ENCODE measurements at regions not wholly inside any gene's neighbourhood (a gene's known extent, or its start where the extent isn't known, plus 50 kb on each side); places are given as distances from the start of the nearest gene placed in this dataset.

DNA sequence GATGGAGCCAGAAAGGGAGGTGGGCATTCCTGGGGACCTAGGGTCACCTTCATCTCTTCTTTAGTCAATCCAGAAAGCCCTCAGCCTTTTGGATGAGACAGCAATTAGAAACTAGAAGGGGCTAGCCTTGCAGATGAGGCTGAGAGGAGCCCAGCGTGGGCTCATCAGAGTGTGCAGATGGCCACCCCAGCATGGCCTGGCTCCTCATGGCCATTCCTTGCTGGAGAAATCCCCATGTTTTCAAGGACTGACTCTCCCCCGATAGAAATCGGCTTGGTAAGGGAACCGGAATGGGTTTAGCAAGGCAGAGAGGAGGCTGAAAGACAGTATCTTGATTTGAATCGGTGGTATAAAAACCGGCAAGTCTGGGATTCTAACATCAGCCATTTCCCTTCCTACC is 274.6 kb downstream of the BUD13 start:
- no peak for TF ChIP-seq POLR2A (IDR thresholded peaks at IDR 0.05)
- TF ChIP-seq CTCF (IDR thresholded peaks at IDR 0.05) = no peak

Measured in suprapubic skin (tissue), 3 donors.